HG02870 (cell line): ENCODE measurements at regions not wholly inside any gene's neighbourhood (a gene's known extent, or its start where the extent isn't known, plus 50 kb on each side); places are given as distances from the start of the nearest gene placed in this dataset.

Source experiments
- ATAC-seq: cut with Tn5 transposase; IDR thresholded peaks from one replicate; pipeline ENCODE4 v1.9.1; 2021; ENCODE audit warnings: mild to moderate bottlenecking, moderate library complexity; ENCODE audit not compliant: unreplicated experiment

- ATAC-seq = no peak
Observed at GRCh38 chr16:5891296-5891695, 793.7 kb upstream of the EEF2KMT start.

- no peak for ATAC-seq
Observed at GRCh38 chr16:5885521-5885920, 787.9 kb upstream of the EEF2KMT start.

- ATAC-seq = no peak
Observed at GRCh38 chr16:5884996-5885395, 787.4 kb upstream of the EEF2KMT start.

- no peak for ATAC-seq
Observed at GRCh38 chr16:5884339-5884738, 786.7 kb upstream of the EEF2KMT start.

- no peak for ATAC-seq
Observed at GRCh38 chr16:5882087-5882640, 784.6 kb upstream of the EEF2KMT start.

- no peak for ATAC-seq
Observed at GRCh38 chr16:5875416-5875815, 777.8 kb upstream of the EEF2KMT start.

GRCh38 chr16:5874899-5875298 lies 777.3 kb upstream of the EEF2KMT start:
- no peak for ATAC-seq

- no peak for ATAC-seq
Observed at GRCh38 chr16:5873221-5873620, 775.6 kb upstream of the EEF2KMT start.

- ATAC-seq = no peak
Observed at GRCh38 chr16:5870886-5871691, 773.5 kb upstream of the EEF2KMT start.

- ATAC-seq = no peak
Observed at GRCh38 chr16:5867250-5867649, 769.7 kb upstream of the EEF2KMT start.

GRCh38 chr16:5865236-5865635 lies 767.6 kb upstream of the EEF2KMT start:
- ATAC-seq = no peak

- ATAC-seq = no peak
Observed at GRCh38 chr16:5863071-5863606, 765.5 kb upstream of the EEF2KMT start.

- no peak for ATAC-seq
Observed at GRCh38 chr16:5862103-5862840, 764.7 kb upstream of the EEF2KMT start.

GRCh38 chr16:5861241-5861640 lies 763.6 kb upstream of the EEF2KMT start:
- no peak for ATAC-seq

GRCh38 chr16:5858180-5858579 lies 760.6 kb upstream of the EEF2KMT start:
- ATAC-seq = no peak

GRCh38 chr16:5854027-5854426 lies 756.4 kb upstream of the EEF2KMT start:
- ATAC-seq = no peak

GRCh38 chr16:5852151-5852550 lies 754.6 kb upstream of the EEF2KMT start:
- no peak for ATAC-seq

- ATAC-seq = no peak
Observed at GRCh38 chr16:5851393-5851982, 753.9 kb upstream of the EEF2KMT start.

- ATAC-seq = no peak
Observed at GRCh38 chr16:5850632-5851392, 753.2 kb upstream of the EEF2KMT start.

- no peak for ATAC-seq
Observed at GRCh38 chr16:5845046-5845445, 747.5 kb upstream of the EEF2KMT start.

GRCh38 chr16:5841974-5842373 lies 744.4 kb upstream of the EEF2KMT start:
- no peak for ATAC-seq
